IPS DF 6.9 (cell line): ENCODE measurements at regions not wholly inside any gene's neighbourhood (a gene's known extent, or its start where the extent isn't known, plus 50 kb on each side); places are given as distances from the start of the nearest gene placed in this dataset.

ENCODE experiments used
- DNase-seq: peaks from one replicate; pipeline ENCODE4 v3.0.0-alpha.2; 2013; ENCODE audit warnings: low read depth, low spot score
- H3K27ac ChIP-seq: one replicate; pipeline ENCODE4 v1.5.1; 2013; ENCODE audit warnings: low read length, control low read depth
- H3K27me3 ChIP-seq: 2 replicates; pipeline ENCODE4 v1.6.1; 2013; ENCODE audit warnings: mild to moderate bottlenecking, low read length; ENCODE audit not compliant: control insufficient read depth, insufficient read depth
- H3K36me3 ChIP-seq: 2 replicates; pipeline ENCODE4 v1.6.1; 2013; ENCODE audit warnings: low read length; ENCODE audit not compliant: control insufficient read depth, insufficient read depth
- H3K4me1 ChIP-seq: 2 replicates; pipeline ENCODE4 v1.6.1; 2013; ENCODE audit warnings: low read length; ENCODE audit not compliant: control insufficient read depth, insufficient read depth
- H3K4me3 ChIP-seq: 2 replicates; pipeline ENCODE4 v1.5.1; 2013; ENCODE audit warnings: mild to moderate bottlenecking, low read length
- H3K9me3 ChIP-seq: 2 replicates; pipeline ENCODE4 v1.6.1; 2013; ENCODE audit warnings: low read length, inconsistent platforms; ENCODE audit not compliant: control insufficient read depth, insufficient read depth
- WGBS: extraction: QIAGEN DNeasy Blood & Tissue Kit; methylation state at CpG from one replicate; pipeline ENCODE4 v1.1.7; 2013; ENCODE audit warnings: mixed read lengths, missing lambda C conversion rate; ENCODE audit not compliant: insufficient read length, insufficient coverage; 5-methylcytosine and 5-hydroxymethylcytosine counted together

- DNase-seq, result no peak
- H3K4me3 ChIP-seq, result no peak overlapping the region
- no peak overlapping the region for H3K27ac ChIP-seq
- no peaks in the 10 kb centered on the region for H3K36me3 ChIP-seq
- no peaks in the 10 kb centered on the region for H3K9me3 ChIP-seq
- H3K27me3 ChIP-seq, result no peaks in the 10 kb centered on the region
- peaks cover 4% of the 10 kb centered on the region; the same call in 1 of the 2 replicates for H3K4me1 ChIP-seq
- WGBS, result no CpG with 5 or more reads among the region's 7 CpGs
Observed at GRCh38 chr1:234748066-234748465, 138.1 kb upstream of the IRF2BP2 start.

GRCh38 chr1:234746798-234747196 lies 136.8 kb upstream of the IRF2BP2 start:
- no peaks in the 10 kb centered on the region for H3K9me3 ChIP-seq
- peaks cover 4% of the 10 kb centered on the region; the same call in 1 of the 2 replicates for H3K4me1 ChIP-seq
- no peak for DNase-seq
- H3K27me3 ChIP-seq, result no peaks in the 10 kb centered on the region
- H3K27ac ChIP-seq, result no peak overlapping the region
- WGBS, result no CpG with 5 or more reads among the region's 9 CpGs
- no peaks in the 10 kb centered on the region for H3K36me3 ChIP-seq
- H3K4me3 ChIP-seq, result no peak overlapping the region

- Histone ChIP-seq H3K27me3 (no peaks in the 10 kb centered on the region), H3K9me3 (no peaks in the 10 kb centered on the region), H3K27ac (no peak overlapping the region), H3K36me3 (no peaks in the 10 kb centered on the region), H3K4me3 (no peak overlapping the region), H3K4me1 (peaks cover 4% of the 10 kb centered on the region; the same call in 1 of the 2 replicates)
- WGBS, result no CpG with 5 or more reads among the region's 15 CpGs
- DNase-seq, result no peak
Observed at GRCh38 chr1:234745844-234746797, 136.1 kb upstream of the IRF2BP2 start.

GRCh38 chr1:234745276-234745675 lies 135.3 kb upstream of the IRF2BP2 start:
- no peaks in the 10 kb centered on the region for H3K27me3 ChIP-seq
- H3K4me1 ChIP-seq, result peaks cover 4% of the 10 kb centered on the region; the same call in 1 of the 2 replicates
- no peaks in the 10 kb centered on the region for H3K36me3 ChIP-seq
- no peaks in the 10 kb centered on the region for H3K9me3 ChIP-seq
- no peak for DNase-seq
- H3K4me3 ChIP-seq, result no peak overlapping the region
- no peak overlapping the region for H3K27ac ChIP-seq
- no CpG with 5 or more reads among the region's 11 CpGs for WGBS

- DNase-seq, result no peak
- H3K9me3 ChIP-seq, result no peaks in the 10 kb centered on the region
- peaks cover 4% of the 10 kb centered on the region; the same call in 1 of the 2 replicates for H3K4me1 ChIP-seq
- no peak overlapping the region for H3K27ac ChIP-seq
- WGBS, result no CpG with 5 or more reads among the region's 18 CpGs
- H3K36me3 ChIP-seq, result no peaks in the 10 kb centered on the region
- no peak overlapping the region for H3K4me3 ChIP-seq
- H3K27me3 ChIP-seq, result no peaks in the 10 kb centered on the region
Observed at GRCh38 chr1:234743791-234744611, 134.0 kb upstream of the IRF2BP2 start.

- H3K4me3 ChIP-seq, result no peak overlapping the region
- H3K9me3 ChIP-seq, result no peaks in the 10 kb centered on the region
- H3K27ac ChIP-seq, result no peak overlapping the region
- no CpG with 5 or more reads among the region's 10 CpGs for WGBS
- no peaks in the 10 kb centered on the region for H3K36me3 ChIP-seq
- no peak for DNase-seq
- H3K27me3 ChIP-seq, result no peaks in the 10 kb centered on the region
- peaks cover 4% of the 10 kb centered on the region; the same call in 1 of the 2 replicates for H3K4me1 ChIP-seq
Observed at GRCh38 chr1:234742622-234743021, 132.6 kb upstream of the IRF2BP2 start.

GRCh38 chr1:234737967-234738314 lies 128.0 kb upstream of the IRF2BP2 start:
- H3K4me1 ChIP-seq, result no peaks in the 10 kb centered on the region; the same call in 1 of the 2 replicates
- H3K4me3 ChIP-seq, result no peak overlapping the region
- no peak for DNase-seq
- H3K27ac ChIP-seq, result no peak overlapping the region
- H3K27me3 ChIP-seq, result no peaks in the 10 kb centered on the region
- no CpG with 5 or more reads among the region's 6 CpGs for WGBS
- no peaks in the 10 kb centered on the region for H3K9me3 ChIP-seq
- no peaks in the 10 kb centered on the region for H3K36me3 ChIP-seq

GRCh38 chr1:234735916-234736315 lies 125.9 kb upstream of the IRF2BP2 start:
- WGBS, result no CpG with 5 or more reads among the region's 14 CpGs
- Histone ChIP-seq H3K36me3 (no peaks in the 10 kb centered on the region), H3K27me3 (no peaks in the 10 kb centered on the region), H3K9me3 (no peaks in the 10 kb centered on the region), H3K27ac (no peak overlapping the region), H3K4me3 (no peak overlapping the region), H3K4me1 (no peaks in the 10 kb centered on the region; the same call in 1 of the 2 replicates)
- DNase-seq, result no peak

GRCh38 chr1:234735476-234735875 lies 125.5 kb upstream of the IRF2BP2 start:
- no peaks in the 10 kb centered on the region for H3K36me3 ChIP-seq
- DNase-seq, result no peak
- H3K9me3 ChIP-seq, result no peaks in the 10 kb centered on the region
- no peak overlapping the region for H3K27ac ChIP-seq
- no peak overlapping the region for H3K4me3 ChIP-seq
- no peaks in the 10 kb centered on the region; the same call in 1 of the 2 replicates for H3K4me1 ChIP-seq
- no peaks in the 10 kb centered on the region for H3K27me3 ChIP-seq
- no CpG with 5 or more reads among the region's 14 CpGs for WGBS

- no CpG with 5 or more reads among the region's 9 CpGs for WGBS
- no peak for DNase-seq
- Histone ChIP-seq H3K9me3 (no peaks in the 10 kb centered on the region), H3K36me3 (no peaks in the 10 kb centered on the region), H3K27me3 (no peaks in the 10 kb centered on the region), H3K4me1 (no peaks in the 10 kb centered on the region; the same call in 1 of the 2 replicates), H3K27ac (no peak overlapping the region), H3K4me3 (no peak overlapping the region)
Observed at GRCh38 chr1:234734869-234735268, 124.9 kb upstream of the IRF2BP2 start.
